ENCODE measurements at regions not wholly inside any gene's neighbourhood (a gene's known extent, or its start where the extent isn't known, plus 50 kb on each side); places are given as distances from the start of the nearest gene placed in this dataset.

- TF ChIP-seq MLLT1 (IDR thresholded peaks at IDR 0.05), result no peak
Observed at GRCh38 chr6:91646649-91647048, 1059.8 kb upstream of the MAP3K7 start (continued).

GRCh38 chr6:91645811-91646210 is 1058.9 kb upstream of the MAP3K7 start:
- Histone ChIP-seq H3K4me1 (ENCODE audit: control insufficient read depth, insufficient read depth, low read length) (no peaks in the 10 kb centered on the region), H3K36me3 (ENCODE audit: control insufficient read depth in 2 of 2, insufficient read depth in 2 of 2, low read length in 1 of 2) (no peaks in the 10 kb centered on the region), H3K9ac (ENCODE audit: control insufficient read depth, insufficient read depth, low read length) (no peak overlapping the region), H3K27me3 (replicated peaks in 1 of 2; ENCODE audit: control insufficient read depth in 2 of 2, insufficient read depth in 2 of 2, low read length in 1 of 2) (no peaks in the 10 kb centered on the region; a peak in 1 of 4 replicates), H2AFZ (ENCODE audit: control insufficient read depth, low read depth, low read length) (no peak overlapping the region), H3K79me2 (ENCODE audit: control insufficient read depth, insufficient read depth, low read length) (no peaks in the 10 kb centered on the region), H3K4me2 (ENCODE audit: control insufficient read depth, insufficient read depth) (no peak overlapping the region), H3K27ac (ENCODE audit: control insufficient read depth, insufficient read depth) (no peak overlapping the region), H3K4me3 (no peak overlapping the region), H4K20me1 (ENCODE audit: control insufficient read depth, insufficient read depth) (no peaks in the 10 kb centered on the region), H3K9me3 (replicated peaks; ENCODE audit: control insufficient read depth, insufficient read depth, low read length) (no peaks in the 10 kb centered on the region)
- RAD21 ChIA-PET (ENCODE audit: unreplicated experiment), result interaction anchor here (0.6 kb wide), 3 partner anchors 26 to 1598 kb away, joined by 3 read pairs; no protein-coding TSS in a partner anchor
- CTCF ChIA-PET, result interaction anchor here (1.1 kb wide), 1 partner anchor 12 kb away, joined by 3 read pairs; no protein-coding TSS in a partner anchor
- FAIRE-seq, result no peak
- intact Hi-C loops (cut with micrococcal nuclease; ENCODE audit: unreplicated experiment), result no loop called here
- WGBS (ENCODE audit: insufficient coverage, insufficient replicate concordance, low lambda C conversion rate, missing lambda C conversion rate), result 0% methylated on average over 2 of the region's 2 CpGs
- POLR2A ChIA-PET, result interaction anchor here (0.6 to 0.7 kb wide), 3 partner anchors 33 to 1023 kb away, joined by 3 to 11 read pairs (median 4); no protein-coding TSS in a partner anchor
- ATAC-seq, result no peak
- no peak for DNase-seq (ENCODE audit: low read depth, low spot score)
- BruUV-seq (replicated peaks), result no TSS peak
- in situ Hi-C loops (cut with MboI), result no loop called here
- SMC1A ChIA-PET (ENCODE audit: uncharacterized antibody, unreplicated experiment), result interaction anchor here (0.9 to 5.8 kb wide), 4 partner anchors 10 to 475 kb away, joined by 3 to 38 read pairs (median 4); no protein-coding TSS in a partner anchor
- TF ChIP-seq EP300 (IDR thresholded peaks at IDR 0.05; ENCODE audit: borderline replicate concordance in 1 of 2, control insufficient read depth in 1 of 2, low read depth in 2 of 2, low read length in 2 of 2) (no peak), CBFB (IDR thresholded peaks at IDR 0.05; ENCODE audit: low read depth) (no peak), MTA2 (IDR thresholded peaks at IDR 0.05; ENCODE audit: low read depth) (no peak), FOS (IDR thresholded peaks at IDR 0.05; ENCODE audit: borderline replicate concordance, extremely low read depth, insufficient read length) (no peak), ZZZ3 (IDR thresholded peaks at IDR 0.05; ENCODE audit: control insufficient read depth, insufficient read length, low read depth) (no peak), BACH1 (IDR thresholded peaks at IDR 0.05; ENCODE audit: borderline replicate concordance) (no peak), PBX3 (IDR thresholded peaks at IDR 0.05; ENCODE audit: insufficient replicate concordance, low read depth, low read length) (no peak), FOXM1 (IDR thresholded peaks at IDR 0.05; ENCODE audit: low read depth, low read length) (no peak), ELK1 (IDR thresholded peaks at IDR 0.05; ENCODE audit: low read depth, low read length) (no peak), EED (IDR thresholded peaks at IDR 0.05; ENCODE audit: low read depth) (no peak), TAF1 (IDR thresholded peaks at IDR 0.05; ENCODE audit: borderline replicate concordance, low read depth, low read length) (no peak), STAT3 (IDR thresholded peaks at IDR 0.05; ENCODE audit: low read depth, low read length) (no peak), CBX5 (IDR thresholded peaks at IDR 0.05; ENCODE audit: low read depth) (no peak), ZNF274 (IDR thresholded peaks at IDR 0.05; ENCODE audit: insufficient read depth, insufficient read length) (no peak), E2F4 (IDR thresholded peaks at IDR 0.05; ENCODE audit: low read depth, low read length) (no peak)

Measured in GM12878 (cell line).